C4-2B (cell line): ENCODE measurements at regions not wholly inside any gene's neighbourhood (a gene's known extent, or its start where the extent isn't known, plus 50 kb on each side); places are given as distances from the start of the nearest gene placed in this dataset.

Experiments used
- ZFX ChIP-seq: fragments of 450-650 bp; IDR thresholded peaks from 2 replicates; pipeline ENCODE4 v1.6.1; 2017
- TF ChIP-seq, protein P1 (sequence below): fragments of 450-650 bp; conservative IDR thresholded peaks from 2 replicates; pipeline ENCODE4 v1.5.1; 2017; ENCODE audit warnings: mild to moderate bottlenecking

GRCh38 chr4:187227907-187228704, 504.4 kb upstream of the FAT1 start:
- TF ChIP-seq, protein P1, sequence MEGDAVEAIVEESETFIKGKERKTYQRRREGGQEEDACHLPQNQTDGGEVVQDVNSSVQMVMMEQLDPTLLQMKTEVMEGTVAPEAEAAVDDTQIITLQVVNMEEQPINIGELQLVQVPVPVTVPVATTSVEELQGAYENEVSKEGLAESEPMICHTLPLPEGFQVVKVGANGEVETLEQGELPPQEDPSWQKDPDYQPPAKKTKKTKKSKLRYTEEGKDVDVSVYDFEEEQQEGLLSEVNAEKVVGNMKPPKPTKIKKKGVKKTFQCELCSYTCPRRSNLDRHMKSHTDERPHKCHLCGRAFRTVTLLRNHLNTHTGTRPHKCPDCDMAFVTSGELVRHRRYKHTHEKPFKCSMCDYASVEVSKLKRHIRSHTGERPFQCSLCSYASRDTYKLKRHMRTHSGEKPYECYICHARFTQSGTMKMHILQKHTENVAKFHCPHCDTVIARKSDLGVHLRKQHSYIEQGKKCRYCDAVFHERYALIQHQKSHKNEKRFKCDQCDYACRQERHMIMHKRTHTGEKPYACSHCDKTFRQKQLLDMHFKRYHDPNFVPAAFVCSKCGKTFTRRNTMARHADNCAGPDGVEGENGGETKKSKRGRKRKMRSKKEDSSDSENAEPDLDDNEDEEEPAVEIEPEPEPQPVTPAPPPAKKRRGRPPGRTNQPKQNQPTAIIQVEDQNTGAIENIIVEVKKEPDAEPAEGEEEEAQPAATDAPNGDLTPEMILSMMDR: no peak
- no peak for TF ChIP-seq ZFX
